ENCODE measurements at regions not wholly inside any gene's neighbourhood (a gene's known extent, or its start where the extent isn't known, plus 50 kb on each side); places are given as distances from the start of the nearest gene placed in this dataset.

DNA sequence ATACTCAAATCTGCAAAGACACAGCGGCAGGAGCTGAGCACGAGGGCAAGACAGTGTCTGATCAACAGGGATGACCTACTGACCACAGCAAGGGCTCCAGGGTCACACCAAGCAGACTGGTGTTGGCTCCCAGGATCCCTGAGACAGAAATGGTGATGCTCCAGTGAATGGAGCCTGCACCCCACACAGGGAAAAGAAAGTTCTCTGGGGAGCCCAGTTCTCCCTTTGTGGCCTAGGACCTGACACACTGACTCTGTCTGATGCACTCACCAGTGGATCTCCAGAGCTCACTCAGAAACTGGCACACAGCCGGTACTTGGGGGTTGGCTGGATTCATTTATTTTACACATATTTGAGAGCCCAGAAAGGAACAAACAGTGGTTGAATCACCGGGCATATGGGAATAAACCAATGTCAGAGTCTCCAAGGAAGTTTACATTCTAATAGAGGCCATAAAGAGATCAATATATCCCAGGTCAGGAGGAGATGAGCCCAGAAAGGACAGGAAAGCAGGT, 215.6 kb upstream of the ARL4C start:
- no peaks in the 10 kb centered on the region for H3K9me3 ChIP-seq
- DNase-seq: no peak
- no peak overlapping the region for H3K27ac ChIP-seq
- no peak overlapping the region for H3K4me3 ChIP-seq
- no peaks in the 10 kb centered on the region for H3K27me3 ChIP-seq
- intact Hi-C loops (cut with DNase I; ENCODE audit: low total_unique reads): no loop called here
- peaks cover 3% of the 10 kb centered on the region for H3K4me1 ChIP-seq
- 83 to 93% methylated on average over 4 of the region's 4 CpGs for WGBS, 2 donors
- TF ChIP-seq, protein P1, sequence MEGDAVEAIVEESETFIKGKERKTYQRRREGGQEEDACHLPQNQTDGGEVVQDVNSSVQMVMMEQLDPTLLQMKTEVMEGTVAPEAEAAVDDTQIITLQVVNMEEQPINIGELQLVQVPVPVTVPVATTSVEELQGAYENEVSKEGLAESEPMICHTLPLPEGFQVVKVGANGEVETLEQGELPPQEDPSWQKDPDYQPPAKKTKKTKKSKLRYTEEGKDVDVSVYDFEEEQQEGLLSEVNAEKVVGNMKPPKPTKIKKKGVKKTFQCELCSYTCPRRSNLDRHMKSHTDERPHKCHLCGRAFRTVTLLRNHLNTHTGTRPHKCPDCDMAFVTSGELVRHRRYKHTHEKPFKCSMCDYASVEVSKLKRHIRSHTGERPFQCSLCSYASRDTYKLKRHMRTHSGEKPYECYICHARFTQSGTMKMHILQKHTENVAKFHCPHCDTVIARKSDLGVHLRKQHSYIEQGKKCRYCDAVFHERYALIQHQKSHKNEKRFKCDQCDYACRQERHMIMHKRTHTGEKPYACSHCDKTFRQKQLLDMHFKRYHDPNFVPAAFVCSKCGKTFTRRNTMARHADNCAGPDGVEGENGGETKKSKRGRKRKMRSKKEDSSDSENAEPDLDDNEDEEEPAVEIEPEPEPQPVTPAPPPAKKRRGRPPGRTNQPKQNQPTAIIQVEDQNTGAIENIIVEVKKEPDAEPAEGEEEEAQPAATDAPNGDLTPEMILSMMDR (IDR thresholded peaks at IDR 0.05): no peak
- TF ChIP-seq POLR2A (IDR thresholded peaks at IDR 0.05): no peak
- H3K36me3 ChIP-seq (ENCODE audit: low read depth, missing control alignments): no peaks in the 10 kb centered on the region

DNA sequence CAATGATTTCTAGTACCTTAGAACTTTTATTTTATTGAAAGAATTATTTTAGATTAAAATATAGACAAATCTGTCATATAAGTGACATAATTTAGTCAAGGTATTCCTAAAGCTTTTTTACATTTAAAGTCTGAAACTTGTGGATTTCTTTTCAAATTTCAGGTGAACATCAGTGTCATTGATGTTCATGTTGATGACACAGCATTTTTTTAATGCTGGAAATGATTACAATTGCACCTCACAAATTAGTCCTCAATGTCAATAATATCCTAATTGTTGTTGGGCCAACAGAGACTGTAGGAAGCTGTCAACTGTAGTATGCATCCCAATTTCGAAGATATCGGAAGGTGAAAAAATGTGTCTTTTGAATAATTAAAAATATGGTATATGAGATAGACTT, 214.4 kb upstream of the ARL4C start:
- WGBS, 2 donors: 92 to 95% methylated on average over 2 of the region's 2 CpGs
- intact Hi-C loops (cut with DNase I; ENCODE audit: low total_unique reads): no loop called here
- no peak overlapping the region for H3K4me3 ChIP-seq

DNA sequence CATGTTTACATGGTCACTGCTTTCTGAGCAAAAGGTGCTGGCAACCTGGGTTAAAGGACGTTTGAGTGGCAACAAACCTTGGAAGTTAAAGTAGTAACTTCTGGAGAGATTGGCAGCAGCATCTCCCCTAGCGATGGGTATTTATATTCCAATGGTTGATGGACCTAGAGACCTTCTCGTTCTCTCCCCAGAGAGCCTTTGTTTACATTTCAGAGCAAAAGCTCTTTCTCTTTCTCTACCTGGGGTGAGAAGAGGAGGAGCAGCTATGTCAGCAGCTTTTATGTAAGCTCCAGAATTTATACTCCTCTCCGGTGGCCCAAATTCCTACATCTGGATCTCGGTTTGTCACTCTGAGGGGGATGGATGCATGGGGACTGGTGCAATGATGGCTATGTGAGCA, 213.7 kb upstream of the ARL4C start:
- intact Hi-C loops (cut with DNase I; ENCODE audit: low total_unique reads): no loop called here
- WGBS, 2 donors: 64 to 65% methylated on average over 5 of the region's 5 CpGs
- no peaks in the 10 kb centered on the region for H3K36me3 ChIP-seq (ENCODE audit: low read depth, missing control alignments)

More for the DNA sequence above, 214.4 kb upstream of the ARL4C start:
- Histone ChIP-seq H3K27me3 (no peaks in the 10 kb centered on the region), H3K4me1 (peaks cover 3% of the 10 kb centered on the region), H3K36me3 (ENCODE audit: low read depth, missing control alignments) (no peaks in the 10 kb centered on the region), H3K27ac (no peak overlapping the region), H3K9me3 (no peaks in the 10 kb centered on the region)
- DNase-seq: no peak
- TF ChIP-seq POLR2A (IDR thresholded peaks at IDR 0.05): no peak
- TF ChIP-seq, protein P1 (IDR thresholded peaks at IDR 0.05): no peak

DNA sequence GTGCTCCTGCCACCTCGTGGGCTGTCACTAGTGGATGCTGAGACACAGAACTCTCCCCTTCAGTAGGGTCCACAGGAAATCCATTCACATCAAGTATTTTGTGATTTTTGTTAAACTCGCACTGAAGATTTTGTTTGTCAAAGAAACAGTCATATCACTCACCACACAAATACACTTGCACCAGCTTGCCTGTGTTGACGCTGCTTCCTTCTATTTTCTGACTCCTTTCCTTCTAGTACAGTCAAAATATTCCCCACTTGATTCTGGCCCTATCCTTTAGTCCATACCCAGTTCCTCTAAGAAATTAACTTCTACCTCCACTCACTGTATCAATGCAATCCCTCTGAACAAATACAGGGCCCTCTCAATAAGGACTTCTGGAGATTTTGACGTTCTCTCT, 213.2 kb upstream of the ARL4C start:
- TF ChIP-seq, protein P1 (IDR thresholded peaks at IDR 0.05): no peak
- no peak for TF ChIP-seq POLR2A (IDR thresholded peaks at IDR 0.05)
- no peak for DNase-seq
- Histone ChIP-seq H3K36me3 (ENCODE audit: low read depth, missing control alignments) (no peaks in the 10 kb centered on the region), H3K9me3 (no peaks in the 10 kb centered on the region), H3K27ac (no peak overlapping the region), H3K27me3 (no peaks in the 10 kb centered on the region), H3K4me1 (peaks cover 3% of the 10 kb centered on the region), H3K4me3 (no peak overlapping the region)
- intact Hi-C loops (cut with DNase I; ENCODE audit: low total_unique reads): no loop called here
- 58 to 79% methylated on average over 4 of the region's 4 CpGs for WGBS, 2 donors

More for the DNA sequence above, 213.7 kb upstream of the ARL4C start:
- Histone ChIP-seq H3K4me1 (peaks cover 3% of the 10 kb centered on the region), H3K27ac (no peak overlapping the region), H3K27me3 (no peaks in the 10 kb centered on the region), H3K4me3 (no peak overlapping the region), H3K9me3 (no peaks in the 10 kb centered on the region)
- TF ChIP-seq POLR2A (IDR thresholded peaks at IDR 0.05): no peak
- TF ChIP-seq, protein P1 (IDR thresholded peaks at IDR 0.05): no peak
- no peak for DNase-seq

DNA sequence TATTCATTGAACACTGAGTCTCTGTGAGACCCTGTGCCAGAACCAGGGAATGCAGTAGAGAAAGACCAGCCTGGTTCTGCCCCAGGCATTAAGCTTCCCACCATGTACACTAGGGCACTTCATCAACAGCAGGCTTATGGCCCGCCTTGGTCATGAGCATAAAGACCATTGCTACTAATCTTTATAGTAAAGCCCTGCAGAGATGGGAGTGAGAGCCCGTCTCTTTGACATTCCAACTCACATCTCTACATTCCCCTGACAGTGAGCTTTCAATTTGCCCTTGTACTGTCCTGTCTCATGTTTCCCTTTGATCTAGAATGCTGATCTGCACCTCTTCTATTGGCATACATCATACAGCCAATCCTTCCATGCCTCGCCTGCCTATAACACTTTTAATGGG, 211.8 kb upstream of the ARL4C start:
- Histone ChIP-seq H3K36me3 (ENCODE audit: low read depth, missing control alignments) (no peaks in the 10 kb centered on the region), H3K27me3 (no peaks in the 10 kb centered on the region), H3K27ac (no peak overlapping the region), H3K9me3 (no peaks in the 10 kb centered on the region), H3K4me1 (no peaks in the 10 kb centered on the region), H3K4me3 (no peak overlapping the region)
- intact Hi-C loops (cut with DNase I; ENCODE audit: low total_unique reads): no loop called here
- no peak for DNase-seq
- 93 to 96% methylated on average over 3 of the region's 3 CpGs for WGBS, 2 donors
- no peak for TF ChIP-seq POLR2A (IDR thresholded peaks at IDR 0.05)
- TF ChIP-seq, protein P1 (IDR thresholded peaks at IDR 0.05): no peak
